GM12878 (cell line): ENCODE measurements at regions not wholly inside any gene's neighbourhood (a gene's known extent, or its start where the extent isn't known, plus 50 kb on each side); places are given as distances from the start of the nearest gene placed in this dataset.

Experiments
- ATAC-seq: fragments of 200-7000 bp; cut with Tn5 transposase; 3 replicates; pipeline ENCODE4 v1.9.1; 2020; ENCODE audit warnings: mild to moderate bottlenecking, moderate library complexity
- BruUV-seq: library from RNA; stranded (reverse); fragments of 400-500 nt; replicated peaks from 2 replicates; lab custom pipeline; 2021; lab: Mats Ljungman, UMichigan
- CTCF ChIA-PET: fragments of 300-600 bp; sonication (Branson Sonifier 250); formaldehyde crosslinking; extraction: SDS; loops from one replicate; lab custom pipeline; 2021; ENCODE audit warnings: inconsistent platforms; lab: Yijun Ruan, JAX
- POLR2A ChIA-PET: fragments of 350-600 bp; formaldehyde crosslinking; extraction: SDS; loops from one replicate; lab custom pipeline; 2021; ENCODE audit warnings: inconsistent platforms; lab: Charles Lee
- RAD21 ChIA-PET: fragments of 300-600 bp; sonication (Branson Sonifier 250); formaldehyde crosslinking; loops from one replicate; lab custom pipeline; 2023; ENCODE audit warnings: antibody characterized with exemption; ENCODE audit not compliant: unreplicated experiment; lab: Charles Lee
- SMC1A ChIA-PET: fragments of 300-600 bp; sonication (Branson Sonifier 250); formaldehyde crosslinking; loops from one replicate; lab custom pipeline; 2023; ENCODE audit not compliant: unreplicated experiment, uncharacterized antibody; lab: Charles Lee
- DNase-seq: peaks from one replicate; pipeline ENCODE4 v3.0.0-alpha.2; 2011; ENCODE audit warnings: low read depth, low spot score
- FAIRE-seq: peaks from 3 replicates; lab custom pipeline; 2011; peaks lifted over from hg19 to GRCh38; lab: Jason Lieb, UNC
- H2AFZ ChIP-seq: 2 replicates; pipeline ENCODE4 v1.6.0; 2011; ENCODE audit warnings: low read depth, low read length, control low read depth; ENCODE audit not compliant: control insufficient read depth
- H3K27ac ChIP-seq: 2 replicates; pipeline ENCODE4 v1.5.1; 2011; ENCODE audit warnings: control low read depth; ENCODE audit not compliant: control insufficient read depth, insufficient read depth
- H3K27me3 ChIP-seq, 2 experiments: replicated peaks in 1 of 2; 2 replicates each; pipeline versions ENCODE4 v1.6.0 to v1.6.1; 2011; ENCODE audit warnings: low read length in 1 of 2; ENCODE audit not compliant: control insufficient read depth in 2 of 2, insufficient read depth in 2 of 2
- H3K36me3 ChIP-seq, 2 experiments: 2 replicates each; pipeline ENCODE4 v1.5.1; 2011; ENCODE audit warnings: low read length in 1 of 2; ENCODE audit not compliant: control insufficient read depth in 2 of 2, insufficient read depth in 2 of 2
- H3K4me1 ChIP-seq: 2 replicates; pipeline ENCODE4 v1.6.1; 2011; ENCODE audit warnings: mild to moderate bottlenecking, low read length, moderate library complexity, mixed read lengths; ENCODE audit not compliant: control insufficient read depth, insufficient read depth
- H3K4me2 ChIP-seq: 2 replicates; pipeline ENCODE4 v1.6.0; 2011; ENCODE audit warnings: control low read depth; ENCODE audit not compliant: control insufficient read depth, insufficient read depth
- H3K4me3 ChIP-seq: fragments of 200-600 bp; sonication (generic); 2 replicates; pipeline ENCODE4 v1.5.1; 2016
- H3K79me2 ChIP-seq: 2 replicates; pipeline ENCODE4 v1.6.0; 2011; ENCODE audit warnings: low read length; ENCODE audit not compliant: control insufficient read depth, insufficient read depth
- H3K9ac ChIP-seq: 2 replicates; pipeline ENCODE4 v1.8.0; 2011; ENCODE audit warnings: low read length, control low read depth, mixed read lengths; ENCODE audit not compliant: control insufficient read depth, insufficient read depth
- H3K9me3 ChIP-seq: replicated peaks from 3 replicates; pipeline ENCODE4 v1.5.1; 2011; ENCODE audit warnings: mild to moderate bottlenecking, low read length; ENCODE audit not compliant: control insufficient read depth, insufficient read depth
- H4K20me1 ChIP-seq: 2 replicates; pipeline ENCODE4 v1.6.0; 2011; ENCODE audit not compliant: control insufficient read depth, insufficient read depth
- CHD4 ChIP-seq: fragments of 200-600 bp; sonication (generic); IDR thresholded peaks from 2 replicates; pipeline ENCODE4 v1.6.1; 2016; ENCODE audit warnings: mild to moderate bottlenecking
- EED ChIP-seq: sonication (generic); IDR thresholded peaks from 2 replicates; pipeline ENCODE4 v1.6.1; 2016; ENCODE audit warnings: antibody characterized with exemption, low read depth
- MTA3 ChIP-seq: IDR thresholded peaks from 2 replicates; pipeline ENCODE4 v1.6.1; 2012; ENCODE audit warnings: low read length, inconsistent platforms, borderline replicate concordance
- PRDM15 ChIP-seq: fragments of 450-650 bp; formaldehyde crosslinking; IDR thresholded peaks from 2 replicates; pipeline ENCODE4 v1.4.0; 2020; ENCODE audit warnings: mild to moderate bottlenecking, moderate library complexity
- whole genome bisulfite sequencing: methylation state at CpG from one replicate; pipeline ENCODE4 v1.1.6; 2016; ENCODE audit warnings: low lambda C conversion rate; ENCODE audit not compliant: insufficient replicate concordance, insufficient coverage; ENCODE audit errors: missing lambda C conversion rate; 5-methylcytosine and 5-hydroxymethylcytosine counted together
- in situ Hi-C: fragments of 300-500 bp; cut with MboI; formaldehyde crosslinking; loops from 9 replicates; pipeline ENCODE4 v1.14.3; 2018; ENCODE audit warnings: mixed read lengths
- intact Hi-C: fragments of 100-400 bp; cut with micrococcal nuclease; formaldehyde crosslinking; loops from one replicate; pipeline ENCODE4 v1.14.2; 2022; ENCODE audit not compliant: unreplicated experiment
- TF ChIP-seq, protein P1 (sequence below): fragments of 450-650 bp; conservative IDR thresholded peaks from 2 replicates; pipeline ENCODE4 v1.6.1; 2017; ENCODE audit warnings: mild to moderate bottlenecking, moderate library complexity

DNA sequence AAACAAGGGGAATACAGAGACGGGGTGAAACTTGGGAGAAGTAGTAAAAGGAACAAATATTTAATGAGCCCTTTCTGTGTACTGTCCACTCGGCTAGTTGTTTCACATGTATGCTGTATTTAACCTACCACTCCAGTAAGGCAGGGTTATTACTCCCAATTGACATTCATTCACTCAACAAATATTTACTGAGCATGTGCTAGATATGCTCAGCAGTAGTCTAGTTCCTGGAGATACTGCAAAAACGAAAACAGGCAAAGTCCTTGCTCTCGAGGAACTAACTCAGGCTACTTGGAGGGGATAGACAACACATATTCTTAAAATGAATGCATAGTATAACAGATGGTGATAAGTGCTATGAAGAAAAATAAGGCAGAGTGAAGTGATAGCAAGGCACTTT, 207.3 kb downstream of the SS18 start:
- no peak for FAIRE-seq
- SMC1A ChIA-PET: no interaction called here
- TF ChIP-seq CHD4 (no peak), PRDM15 (no peak), MTA3 (no peak), EED (no peak)
- TF ChIP-seq, protein P1, sequence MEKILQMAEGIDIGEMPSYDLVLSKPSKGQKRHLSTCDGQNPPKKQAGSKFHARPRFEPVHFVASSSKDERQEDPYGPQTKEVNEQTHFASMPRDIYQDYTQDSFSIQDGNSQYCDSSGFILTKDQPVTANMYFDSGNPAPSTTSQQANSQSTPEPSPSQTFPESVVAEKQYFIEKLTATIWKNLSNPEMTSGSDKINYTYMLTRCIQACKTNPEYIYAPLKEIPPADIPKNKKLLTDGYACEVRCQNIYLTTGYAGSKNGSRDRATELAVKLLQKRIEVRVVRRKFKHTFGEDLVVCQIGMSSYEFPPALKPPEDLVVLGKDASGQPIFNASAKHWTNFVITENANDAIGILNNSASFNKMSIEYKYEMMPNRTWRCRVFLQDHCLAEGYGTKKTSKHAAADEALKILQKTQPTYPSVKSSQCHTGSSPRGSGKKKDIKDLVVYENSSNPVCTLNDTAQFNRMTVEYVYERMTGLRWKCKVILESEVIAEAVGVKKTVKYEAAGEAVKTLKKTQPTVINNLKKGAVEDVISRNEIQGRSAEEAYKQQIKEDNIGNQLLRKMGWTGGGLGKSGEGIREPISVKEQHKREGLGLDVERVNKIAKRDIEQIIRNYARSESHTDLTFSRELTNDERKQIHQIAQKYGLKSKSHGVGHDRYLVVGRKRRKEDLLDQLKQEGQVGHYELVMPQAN: no peak
- RAD21 ChIA-PET: no interaction called here
- Histone ChIP-seq H3K36me3 (no peaks in the 10 kb centered on the region), H3K9ac (no peak overlapping the region), H2AFZ (no peak overlapping the region), H3K9me3 (no peaks in the 10 kb centered on the region), H3K4me1 (no peaks in the 10 kb centered on the region), H4K20me1 (no peaks in the 10 kb centered on the region), H3K4me2 (no peak overlapping the region), H3K4me3 (no peak overlapping the region), H3K27me3 (no peaks in the 10 kb centered on the region), H3K27ac (no peak overlapping the region), H3K79me2 (no peaks in the 10 kb centered on the region)
- DNase-seq: no peak
- in situ Hi-C loops: no loop called here
- CTCF ChIA-PET: no interaction called here
- BruUV-seq: no TSS peak
- WGBS: 29% methylated on average over 4 of the region's 4 CpGs
- intact Hi-C loops: no loop called here
- POLR2A ChIA-PET: no interaction called here
- no peak for ATAC-seq
